Neural cell (in vitro differentiated cells): ENCODE measurements at regions not wholly inside any gene's neighbourhood (a gene's known extent, or its start where the extent isn't known, plus 50 kb on each side); places are given as distances from the start of the nearest gene placed in this dataset.
"Not testable (repeated sequence)": the region's sequence is repeated elsewhere in the genome, so short reads cannot be mapped to it uniquely, and the experiment has no call there.

Source experiments
- CTCF ChIP-seq: fragments of 450-650 bp; IDR thresholded peaks from 2 replicates; pipeline ENCODE4 v1.5.1; 2014; ENCODE audit warnings: antibody characterized with exemption, mild to moderate bottlenecking, moderate library complexity; ENCODE audit not compliant: poor library complexity, severe bottlenecking
- TAF1 ChIP-seq: IDR thresholded peaks from 2 replicates; pipeline ENCODE4 v1.6.1; 2012; ENCODE audit warnings: low read depth
- TF ChIP-seq, protein P1 (sequence below): IDR thresholded peaks from 2 replicates; pipeline ENCODE4 v1.6.1; 2012; ENCODE audit warnings: borderline replicate concordance

- TF ChIP-seq, protein P1, sequence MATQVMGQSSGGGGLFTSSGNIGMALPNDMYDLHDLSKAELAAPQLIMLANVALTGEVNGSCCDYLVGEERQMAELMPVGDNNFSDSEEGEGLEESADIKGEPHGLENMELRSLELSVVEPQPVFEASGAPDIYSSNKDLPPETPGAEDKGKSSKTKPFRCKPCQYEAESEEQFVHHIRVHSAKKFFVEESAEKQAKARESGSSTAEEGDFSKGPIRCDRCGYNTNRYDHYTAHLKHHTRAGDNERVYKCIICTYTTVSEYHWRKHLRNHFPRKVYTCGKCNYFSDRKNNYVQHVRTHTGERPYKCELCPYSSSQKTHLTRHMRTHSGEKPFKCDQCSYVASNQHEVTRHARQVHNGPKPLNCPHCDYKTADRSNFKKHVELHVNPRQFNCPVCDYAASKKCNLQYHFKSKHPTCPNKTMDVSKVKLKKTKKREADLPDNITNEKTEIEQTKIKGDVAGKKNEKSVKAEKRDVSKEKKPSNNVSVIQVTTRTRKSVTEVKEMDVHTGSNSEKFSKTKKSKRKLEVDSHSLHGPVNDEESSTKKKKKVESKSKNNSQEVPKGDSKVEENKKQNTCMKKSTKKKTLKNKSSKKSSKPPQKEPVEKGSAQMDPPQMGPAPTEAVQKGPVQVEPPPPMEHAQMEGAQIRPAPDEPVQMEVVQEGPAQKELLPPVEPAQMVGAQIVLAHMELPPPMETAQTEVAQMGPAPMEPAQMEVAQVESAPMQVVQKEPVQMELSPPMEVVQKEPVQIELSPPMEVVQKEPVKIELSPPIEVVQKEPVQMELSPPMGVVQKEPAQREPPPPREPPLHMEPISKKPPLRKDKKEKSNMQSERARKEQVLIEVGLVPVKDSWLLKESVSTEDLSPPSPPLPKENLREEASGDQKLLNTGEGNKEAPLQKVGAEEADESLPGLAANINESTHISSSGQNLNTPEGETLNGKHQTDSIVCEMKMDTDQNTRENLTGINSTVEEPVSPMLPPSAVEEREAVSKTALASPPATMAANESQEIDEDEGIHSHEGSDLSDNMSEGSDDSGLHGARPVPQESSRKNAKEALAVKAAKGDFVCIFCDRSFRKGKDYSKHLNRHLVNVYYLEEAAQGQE: not testable (repeated sequence)
- TF ChIP-seq CTCF, TAF1: not testable (repeated sequence)
These were observed 204.0 kb upstream of the FRG1 start for GRCh38 chr4:189736656-189737055.
